ENCODE measurements at regions not wholly inside any gene's neighbourhood (a gene's known extent, or its start where the extent isn't known, plus 50 kb on each side); places are given as distances from the start of the nearest gene placed in this dataset.

DNA sequence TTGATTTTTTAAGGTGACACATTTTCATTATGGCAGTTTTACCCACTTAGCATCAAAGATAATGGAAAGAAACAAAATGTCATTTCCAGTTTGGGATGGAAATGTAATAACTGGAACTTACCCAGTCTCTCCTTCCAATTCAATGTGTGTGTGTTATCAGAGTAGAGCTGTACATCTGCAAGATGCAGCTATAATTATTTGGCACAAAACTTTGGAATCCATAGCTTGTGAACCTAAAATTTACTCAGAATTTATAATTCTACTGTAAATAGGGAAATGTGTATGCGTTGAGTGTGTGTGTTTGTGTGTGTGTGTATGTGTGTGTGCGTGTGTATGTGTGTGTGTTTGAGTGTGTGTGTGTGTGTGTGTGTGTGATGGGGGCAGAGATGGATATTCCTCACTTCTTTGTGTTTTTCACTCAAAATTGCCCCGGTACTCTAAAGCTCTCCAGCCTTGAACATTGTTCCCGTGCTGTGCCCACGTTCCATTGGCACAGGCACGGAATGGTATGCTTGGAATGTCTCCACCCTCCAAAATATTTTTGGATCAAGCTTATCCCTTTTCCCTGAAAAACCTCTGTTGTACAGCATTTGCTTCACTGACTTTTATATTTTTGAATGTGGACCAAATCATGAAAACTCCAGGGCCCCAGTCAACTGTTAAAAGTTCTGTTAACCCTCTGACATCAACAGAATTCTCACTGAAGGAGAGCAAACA is 150.2 kb upstream of the BMP4 start:
- TF ChIP-seq EZH2 (IDR thresholded peaks at IDR 0.05) (no peak), FOXP2 (optimal IDR thresholded peaks at IDR 0.05; ENCODE audit: control extremely low read depth, extremely low read length, insufficient read depth) (no peak)
